H1 (cell line): ENCODE measurements at regions not wholly inside any gene's neighbourhood (a gene's known extent, or its start where the extent isn't known, plus 50 kb on each side); places are given as distances from the start of the nearest gene placed in this dataset.

ENCODE experiments used
- CTCF ChIA-PET: fragments of 300-600 bp; sonication (Branson Sonifier 250); formaldehyde crosslinking; loops from one replicate; lab custom pipeline; 2021; ENCODE audit not compliant: partially characterized antibody; lab: Charles Lee
- POLR2A ChIA-PET: fragments of 300-600 bp; sonication (Branson Sonifier 250); formaldehyde crosslinking; loops from one replicate; lab custom pipeline; 2021; ENCODE audit warnings: inconsistent platforms; ENCODE audit not compliant: partially characterized antibody; lab: Charles Lee
- DNase-seq, 2 experiments: peaks; one replicate each; pipeline versions ENCODE4 v3.0.0 to v3.0.0-alpha.2; 2010 to 2022; ENCODE audit warnings: low spot score in 2 of 2, low read depth in 1 of 2, mixed read lengths in 1 of 2
- FAIRE-seq: peaks from 2 replicates; lab custom pipeline; 2011; peaks lifted over from hg19 to GRCh38; lab: Jason Lieb, UNC
- H2AFZ ChIP-seq: 2 replicates; pipeline ENCODE4 v1.8.1; 2012; ENCODE audit warnings: low read length, inconsistent platforms
- H2AK5ac ChIP-seq: 2 replicates; pipeline ENCODE4 v1.6.1; 2013; ENCODE audit warnings: low read depth, low read length
- H2BK120ac ChIP-seq: replicated peaks from 2 replicates; pipeline ENCODE3; 2013; ENCODE audit warnings: low read depth, low read length, inconsistent platforms
- H2BK12ac ChIP-seq: 2 replicates; pipeline ENCODE4 v1.6.1; 2013; ENCODE audit warnings: low read depth, low read length
- H2BK15ac ChIP-seq: 2 replicates; pipeline ENCODE4 v1.6.1; 2013; ENCODE audit warnings: low read length
- H2BK20ac ChIP-seq: 2 replicates; pipeline ENCODE4 v1.6.1; 2013; ENCODE audit warnings: low read length
- H2BK5ac ChIP-seq: 2 replicates; pipeline ENCODE4 v1.6.1; 2013; ENCODE audit warnings: low read depth, low read length
- H3K14ac ChIP-seq: 2 replicates; pipeline ENCODE4 v1.6.1; 2013; ENCODE audit warnings: inconsistent platforms; ENCODE audit not compliant: insufficient read length
- H3K18ac ChIP-seq: 2 replicates; pipeline ENCODE4 v1.6.1; 2013; ENCODE audit warnings: low read length; ENCODE audit errors: extremely low read depth
- H3K23ac ChIP-seq: 2 replicates; pipeline ENCODE4 v1.6.1; 2013; ENCODE audit warnings: inconsistent platforms; ENCODE audit not compliant: insufficient read length
- H3K23me2 ChIP-seq: 2 replicates; pipeline ENCODE4 v1.6.1; 2013; ENCODE audit warnings: low read depth, low read length
- H3K27ac ChIP-seq: 2 replicates; pipeline ENCODE4 v1.6.1; 2011; ENCODE audit warnings: low read depth, low read length, inconsistent platforms
- H3K27me3 ChIP-seq, 4 experiments: replicated peaks in 1 of 4; 1 replicate in 1 of 4; 2 replicates in 3 of 4; pipeline versions ENCODE4 v1.6.1 to v1.8.1; 2011 to 2013; ENCODE audit warnings: low read length in 3 of 4, mild to moderate bottlenecking in 3 of 4, inconsistent platforms in 2 of 4, mixed read lengths in 2 of 4, moderate library complexity in 1 of 4; ENCODE audit not compliant: control insufficient read depth in 3 of 4, insufficient read depth in 3 of 4; ENCODE audit errors: extremely low read depth in 1 of 4
- H3K36me3 ChIP-seq, 4 experiments: 2 replicates each; pipeline versions ENCODE4 v1.6.1 to v1.8.1; 2011 to 2013; ENCODE audit warnings: mild to moderate bottlenecking in 4 of 4, low read length in 3 of 4, moderate library complexity in 2 of 4, control low read depth in 1 of 4, inconsistent platforms in 1 of 4; ENCODE audit not compliant: insufficient read depth in 4 of 4, control insufficient read depth in 2 of 4
- H3K4ac ChIP-seq: replicated peaks from 2 replicates; pipeline ENCODE3; 2013; ENCODE audit warnings: low read length, low read depth, mixed read lengths, inconsistent platforms; ENCODE audit not compliant: insufficient read length
- H3K4me1 ChIP-seq, 4 experiments: replicated peaks in 1 of 4; 1 replicate in 1 of 4; 2 replicates in 3 of 4; pipeline versions ENCODE4 v1.6.1 to v1.8.1; 2011 to 2013; ENCODE audit warnings: low read length in 3 of 4, inconsistent platforms in 2 of 4, mixed read lengths in 1 of 4; ENCODE audit not compliant: insufficient read depth in 4 of 4, control insufficient read depth in 3 of 4
- H3K4me2 ChIP-seq, 2 experiments: 2 replicates each; pipeline versions ENCODE4 v1.6.1 to v1.8.1; 2011 to 2013; ENCODE audit warnings: low read depth in 2 of 2, low read length in 2 of 2, control low read depth in 1 of 2, inconsistent platforms in 1 of 2, mild to moderate bottlenecking in 1 of 2; ENCODE audit not compliant: insufficient read depth in 1 of 2
- H3K4me3 ChIP-seq, 4 experiments: fragments of 200-600, 300-600 bp in 1 of 4; sonication (generic), shearing (Covaris generic), sonication (Bioruptor Twin) in 1 of 4; 2 replicates each; pipeline versions ENCODE4 v1.5.1 to v1.8.1; 2011 to 2016; ENCODE audit warnings: low read length in 4 of 4, low read depth in 3 of 4, control low read depth in 2 of 4, inconsistent platforms in 2 of 4, mild to moderate bottlenecking in 2 of 4, mixed read lengths in 1 of 4, moderate library complexity in 1 of 4; ENCODE audit not compliant: insufficient read depth in 2 of 4; ENCODE audit errors: extremely low read depth in 1 of 4
- H3K56ac ChIP-seq: replicated peaks from 2 replicates; pipeline ENCODE3; 2013; ENCODE audit warnings: low read depth, mild to moderate bottlenecking, mixed read lengths, low read length, inconsistent platforms; ENCODE audit not compliant: insufficient read length
- H3K79me1 ChIP-seq: 2 replicates; pipeline ENCODE4 v1.6.1; 2013; ENCODE audit warnings: low read depth, low read length, control low read depth
- H3K79me2 ChIP-seq, 2 experiments: 2 replicates each; pipeline versions ENCODE4 v1.6.1 to v1.8.1; 2012 to 2013; ENCODE audit warnings: low read length in 2 of 2, mild to moderate bottlenecking in 2 of 2, inconsistent platforms in 1 of 2; ENCODE audit not compliant: insufficient read depth in 2 of 2, control insufficient read depth in 1 of 2
- H3K9ac ChIP-seq, 4 experiments: replicated peaks in 1 of 4; 1 replicate in 1 of 4; 2 replicates in 3 of 4; pipeline versions ENCODE4 v1.6.1 to v1.8.1; 2011 to 2013; ENCODE audit warnings: low read depth in 3 of 4, low read length in 3 of 4, control low read depth in 2 of 4, mild to moderate bottlenecking in 2 of 4, moderate library complexity in 2 of 4, inconsistent platforms in 1 of 4; ENCODE audit errors: extremely low read depth in 1 of 4
- H3K9me3 ChIP-seq, 2 experiments: 2 replicates each; pipeline versions ENCODE4 v1.6.1 to v1.8.1; 2012 to 2013; ENCODE audit warnings: mild to moderate bottlenecking in 2 of 2, moderate library complexity in 2 of 2, control low read depth in 1 of 2, inconsistent platforms in 1 of 2, low read depth in 1 of 2, low read length in 1 of 2, mixed read lengths in 1 of 2; ENCODE audit not compliant: insufficient read depth in 2 of 2
- H4K20me1 ChIP-seq, 2 experiments: replicated peaks in 1 of 2; 2 replicates each; pipeline versions ENCODE3 to v1.8.1; 2011 to 2013; ENCODE audit warnings: inconsistent platforms in 2 of 2, low read length in 2 of 2, mild to moderate bottlenecking in 1 of 2; ENCODE audit not compliant: insufficient read depth in 2 of 2, control insufficient read depth in 1 of 2
- H4K5ac ChIP-seq: 2 replicates; pipeline ENCODE4 v1.6.1; 2013; ENCODE audit warnings: low read length, low read depth, mixed read lengths, inconsistent platforms; ENCODE audit not compliant: insufficient read length
- H4K8ac ChIP-seq: 2 replicates; pipeline ENCODE4 v1.8.0; 2013; ENCODE audit warnings: mild to moderate bottlenecking, moderate library complexity, low read length, inconsistent platforms; ENCODE audit not compliant: insufficient read depth; ENCODE audit errors: extremely low read depth
- H4K91ac ChIP-seq: replicated peaks from 2 replicates; pipeline ENCODE3; 2013; ENCODE audit warnings: low read length, mixed read lengths, inconsistent platforms; ENCODE audit not compliant: insufficient read length
- CBX5 ChIP-seq: fragments of 300-800, 300-1000 bp; sonication (generic); IDR thresholded peaks from 2 replicates; pipeline ENCODE4 v1.7.1; 2016; ENCODE audit warnings: antibody characterized with exemption, low read length, low read depth
- CREB1 ChIP-seq: IDR thresholded peaks from 2 replicates; pipeline ENCODE4 v1.6.1; 2012; ENCODE audit warnings: inconsistent platforms
- EZH2 ChIP-seq: fragments of 200-600 bp; sonication (generic); IDR thresholded peaks from 2 replicates; pipeline ENCODE4 v1.7.1; 2012; ENCODE audit warnings: low read depth, mild to moderate bottlenecking, moderate library complexity, low read length, inconsistent platforms; ENCODE audit not compliant: severe bottlenecking
- GABPA ChIP-seq: IDR thresholded peaks from 2 replicates; pipeline ENCODE4 v1.6.1; 2011; ENCODE audit warnings: mild to moderate bottlenecking, low read length, moderate library complexity, borderline replicate concordance; ENCODE audit not compliant: insufficient read depth
- GTF2F1 ChIP-seq: IDR thresholded peaks from 2 replicates; pipeline ENCODE4 v1.6.1; 2012; ENCODE audit warnings: low read depth, low read length, improper control_type of control experiment, borderline replicate concordance
- MAFK ChIP-seq: IDR thresholded peaks from 2 replicates; pipeline ENCODE4 v1.6.1; 2012; ENCODE audit warnings: low read depth, mild to moderate bottlenecking, improper control_type of control experiment, low read length
- POLR2A ChIP-seq, 2 experiments: IDR thresholded peaks; 1 replicate in 1 of 2; 2 replicates in 1 of 2; pipeline ENCODE4 v1.6.1; 2011; ENCODE audit warnings: low read depth in 2 of 2, low read length in 2 of 2, mild to moderate bottlenecking in 2 of 2; ENCODE audit errors: control extremely low read depth in 1 of 2
- RFX5 ChIP-seq: IDR thresholded peaks from 2 replicates; pipeline ENCODE4 v1.6.1; 2011; ENCODE audit warnings: low read depth, low read length, improper control_type of control experiment, borderline replicate concordance
- RNF2 ChIP-seq: fragments of 200-900, 300-1000 bp; sonication (generic); IDR thresholded peaks from 2 replicates; pipeline ENCODE4 v1.7.1; 2016; ENCODE audit warnings: borderline replicate concordance, low read depth, mild to moderate bottlenecking, antibody characterized with exemption, low read length; ENCODE audit not compliant: poor library complexity, severe bottlenecking; ENCODE audit errors: missing control alignments
- RXRA ChIP-seq: IDR thresholded peaks from 2 replicates; pipeline ENCODE4 v1.6.1; 2011; ENCODE audit warnings: low read depth, mild to moderate bottlenecking, low read length, moderate library complexity; ENCODE audit not compliant: insufficient read depth
- SP1 ChIP-seq: IDR thresholded peaks from 2 replicates; pipeline ENCODE4 v1.6.1; 2011; ENCODE audit warnings: low read depth, low read length
- SP2 ChIP-seq: IDR thresholded peaks from 2 replicates; pipeline ENCODE4 v1.6.1; 2012; ENCODE audit warnings: mild to moderate bottlenecking, low read length, inconsistent platforms
- SUZ12 ChIP-seq: fragments of 200-600 bp; sonication (generic); IDR thresholded peaks from 2 replicates; pipeline ENCODE4 v1.6.1; 2012; ENCODE audit warnings: mild to moderate bottlenecking, inconsistent platforms, low read length, moderate library complexity, mixed read lengths
- TEAD4 ChIP-seq: IDR thresholded peaks from 2 replicates; pipeline ENCODE4 v1.6.1; 2012; ENCODE audit warnings: low read depth, low read length, inconsistent platforms, mixed read lengths
- ZNF274 ChIP-seq: IDR thresholded peaks from 2 replicates; pipeline ENCODE4 v1.7.0; 2012; ENCODE audit warnings: low read length, borderline replicate concordance; ENCODE audit errors: extremely low read depth
- TF ChIP-seq, protein P1 (sequence below): IDR thresholded peaks from 2 replicates; pipeline ENCODE4 v1.6.1; 2011; ENCODE audit warnings: low read depth, mild to moderate bottlenecking, low read length; ENCODE audit not compliant: insufficient read depth

DNA sequence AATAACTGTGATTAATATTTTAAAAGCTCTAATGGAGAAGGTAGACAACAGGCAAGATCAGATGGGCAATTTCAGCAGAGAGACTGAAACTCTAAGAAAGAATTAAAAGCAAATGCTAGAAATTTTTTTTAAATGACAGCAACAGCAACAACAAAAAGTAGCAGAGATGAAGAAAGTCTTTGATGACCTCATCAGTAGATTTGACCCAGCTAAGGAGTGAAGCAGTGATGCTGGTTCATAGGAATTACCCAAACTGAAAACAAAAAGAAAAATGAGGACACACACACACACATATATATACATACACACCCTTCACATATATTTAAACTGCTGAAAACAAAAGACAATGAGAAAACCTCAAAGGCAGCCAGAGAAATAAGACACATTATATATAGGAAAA, 197.6 kb upstream of the ARID1B start:
- ChIA-PET CTCF (interaction anchor here (0.6 to 1.8 kb wide), 3 partner anchors 10 to 604 kb away, joined by 3 to 4 read pairs (median 4); no protein-coding TSS in a partner anchor), POLR2A (no interaction called here)
- Histone ChIP-seq H2AK5ac (no peak overlapping the region), H3K4me1 (no peaks in the 10 kb centered on the region), H3K79me2 (no peaks in the 10 kb centered on the region), H4K20me1 (no peaks in the 10 kb centered on the region), H3K4me2 (no peak overlapping the region), H2BK20ac (no peak overlapping the region), H2BK120ac (no peak overlapping the region), H3K27ac (no peak overlapping the region), H4K5ac (no peak overlapping the region), H3K27me3 (no peaks in the 10 kb centered on the region), H3K9ac (no peak overlapping the region), H2AFZ (no peak overlapping the region), H2BK5ac (no peak overlapping the region), H3K23ac (no peak overlapping the region), H2BK15ac (no peak overlapping the region), H4K91ac (no peak overlapping the region), H3K36me3 (no peaks in the 10 kb centered on the region), H3K14ac (no peak overlapping the region), H2BK12ac (no peak overlapping the region), H3K56ac (no peak overlapping the region), H3K18ac (no peak overlapping the region), H4K8ac (no peak overlapping the region), H3K79me1 (no peaks in the 10 kb centered on the region), H3K4me3 (no peak overlapping the region), H3K9me3 (peaks cover 6 to 11% of the 10 kb centered on the region in 2 experiments; a peak in 3 of 4 replicates), H3K4ac (no peak overlapping the region), H3K23me2 (no peaks in the 10 kb centered on the region; the same call in 1 of the 2 replicates)
- FAIRE-seq (no peak), DNase-seq (no peak)
- no peak for TF ChIP-seq RFX5
- no peak for TF ChIP-seq CREB1
- no peak for TF ChIP-seq EZH2
- no peak for TF ChIP-seq GABPA
- no peak for TF ChIP-seq SP2
- TF ChIP-seq POLR2A (IDR thresholded peaks at IDR 0.05; ENCODE audit: control extremely low read depth in 1 of 2, low read depth in 2 of 2, low read length in 2 of 2): no peak
- TF ChIP-seq MAFK: no peak
- TF ChIP-seq TEAD4: no peak
- TF ChIP-seq RNF2: no peak
- TF ChIP-seq RXRA: no peak
- TF ChIP-seq SP1: no peak
- no peak for TF ChIP-seq ZNF274
- TF ChIP-seq GTF2F1: no peak
- TF ChIP-seq, protein P1, sequence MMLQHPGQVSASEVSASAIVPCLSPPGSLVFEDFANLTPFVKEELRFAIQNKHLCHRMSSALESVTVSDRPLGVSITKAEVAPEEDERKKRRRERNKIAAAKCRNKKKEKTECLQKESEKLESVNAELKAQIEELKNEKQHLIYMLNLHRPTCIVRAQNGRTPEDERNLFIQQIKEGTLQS: no peak
- TF ChIP-seq SUZ12: no peak
- no peak for TF ChIP-seq CBX5
